Coronary artery (tissue), 2 donors: ENCODE measurements at regions not wholly inside any gene's neighbourhood (a gene's known extent, or its start where the extent isn't known, plus 50 kb on each side); places are given as distances from the start of the nearest gene placed in this dataset.

Experiments
- DNase-seq: peaks from one replicate; pipeline ENCODE4 v3.0.0-alpha.2; 2017; ENCODE audit warnings: low spot score
- H3K27ac ChIP-seq, 2 donors: fragments of 200-600 bp; sonication (generic); one replicate each; pipeline ENCODE4 v1.5.1; 2016 to 2019
- H3K4me3 ChIP-seq: fragments of 200-600 bp; sonication (generic); 2 replicates; pipeline ENCODE4 v1.5.1; 2016; ENCODE audit warnings: mild to moderate bottlenecking, moderate library complexity
- CTCF ChIP-seq: fragments of 200-600 bp; sonication (generic); IDR thresholded peaks from one replicate; pipeline ENCODE4 v1.5.1; 2019; ENCODE audit warnings: antibody characterized with exemption

GRCh38 chr2:181745796-181746540 is 65.7 kb upstream of the NEUROD1 start:
- DNase-seq, result no peak
- TF ChIP-seq CTCF, result no peak
- H3K27ac ChIP-seq, result no peak overlapping the region

GRCh38 chr2:181746844-181747243 is 66.5 kb upstream of the NEUROD1 start:
- no peak for DNase-seq
- TF ChIP-seq CTCF, result no peak
- Histone ChIP-seq H3K27ac (no peak overlapping the region), H3K4me3 (no peak overlapping the region)

More at GRCh38 chr2:181745796-181746540, 65.7 kb upstream of the NEUROD1 start:
- no peak overlapping the region for H3K4me3 ChIP-seq

GRCh38 chr2:181750305-181750704 is 70.0 kb upstream of the NEUROD1 start:
- Histone ChIP-seq H3K27ac (no peak overlapping the region), H3K4me3 (no peak overlapping the region)
- no peak for TF ChIP-seq CTCF
- no peak for DNase-seq

GRCh38 chr2:181751266-181752030 is 71.1 kb upstream of the NEUROD1 start:
- TF ChIP-seq CTCF, result no peak
- Histone ChIP-seq H3K27ac (no peak overlapping the region), H3K4me3 (no peak overlapping the region)
- no peak for DNase-seq

- TF ChIP-seq CTCF, result no peak
- Histone ChIP-seq H3K27ac (no peak overlapping the region), H3K4me3 (no peak overlapping the region)
- no peak for DNase-seq
Observed at GRCh38 chr2:181752301-181752700, 72.0 kb upstream of the NEUROD1 start.

GRCh38 chr2:181753686-181754085 is 73.4 kb upstream of the NEUROD1 start:
- no peak for DNase-seq
- Histone ChIP-seq H3K4me3 (no peak overlapping the region), H3K27ac (no peak overlapping the region)
- no peak for TF ChIP-seq CTCF

- no peak for DNase-seq
Observed at GRCh38 chr2:181754105-181754504, 73.8 kb upstream of the NEUROD1 start.

More at GRCh38 chr2:181754105-181754504, 73.8 kb upstream of the NEUROD1 start:
- Histone ChIP-seq H3K4me3 (no peak overlapping the region), H3K27ac (no peak overlapping the region)
- no peak for TF ChIP-seq CTCF
